ENCODE measurements at regions not wholly inside any gene's neighbourhood (a gene's known extent, or its start where the extent isn't known, plus 50 kb on each side); places are given as distances from the start of the nearest gene placed in this dataset.

DNA sequence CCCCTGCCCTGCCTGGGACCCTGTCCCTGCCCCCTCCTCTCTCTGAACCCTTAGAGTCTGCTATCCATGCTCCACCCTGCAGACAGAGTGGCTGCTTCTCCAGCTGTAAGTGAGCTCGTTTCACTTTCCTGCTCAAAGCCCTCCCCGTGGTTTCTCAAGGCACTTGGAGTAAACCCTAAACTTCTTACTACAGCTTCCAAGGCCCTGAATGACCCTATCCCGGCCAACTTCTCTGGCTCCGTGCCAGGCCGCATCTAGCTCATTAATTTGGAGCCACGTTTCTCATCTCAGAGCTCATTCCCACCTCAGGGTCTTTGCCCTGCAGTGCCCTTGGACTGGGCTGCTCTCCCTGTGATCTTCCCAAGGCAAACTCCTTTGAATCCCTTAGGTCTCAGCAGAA lies 235.1 kb upstream of the RUNX1 start:
- H3K9me2 ChIP-seq (ENCODE audit: insufficient read depth, low read length): no peaks in the 10 kb centered on the region
- no peak overlapping the region for H3K4me3 ChIP-seq (ENCODE audit: low read depth, low read length, poor library complexity, severe bottlenecking)
- POLR2A ChIA-PET: interaction anchor here (1.0 kb wide), 1 partner anchor 394 kb away, joined by 3 read pairs; no protein-coding TSS in a partner anchor
- CTCF ChIA-PET (ENCODE audit: unreplicated experiment): no interaction called here
- H3K27ac ChIP-seq (ENCODE audit: low read depth, low read length, poor library complexity, severe bottlenecking): no peak overlapping the region
- TF ChIP-seq EZH2phosphoT487 (IDR thresholded peaks at IDR 0.05; ENCODE audit: borderline replicate concordance, low read depth, low read length): no peak
- TF ChIP-seq, protein P1, sequence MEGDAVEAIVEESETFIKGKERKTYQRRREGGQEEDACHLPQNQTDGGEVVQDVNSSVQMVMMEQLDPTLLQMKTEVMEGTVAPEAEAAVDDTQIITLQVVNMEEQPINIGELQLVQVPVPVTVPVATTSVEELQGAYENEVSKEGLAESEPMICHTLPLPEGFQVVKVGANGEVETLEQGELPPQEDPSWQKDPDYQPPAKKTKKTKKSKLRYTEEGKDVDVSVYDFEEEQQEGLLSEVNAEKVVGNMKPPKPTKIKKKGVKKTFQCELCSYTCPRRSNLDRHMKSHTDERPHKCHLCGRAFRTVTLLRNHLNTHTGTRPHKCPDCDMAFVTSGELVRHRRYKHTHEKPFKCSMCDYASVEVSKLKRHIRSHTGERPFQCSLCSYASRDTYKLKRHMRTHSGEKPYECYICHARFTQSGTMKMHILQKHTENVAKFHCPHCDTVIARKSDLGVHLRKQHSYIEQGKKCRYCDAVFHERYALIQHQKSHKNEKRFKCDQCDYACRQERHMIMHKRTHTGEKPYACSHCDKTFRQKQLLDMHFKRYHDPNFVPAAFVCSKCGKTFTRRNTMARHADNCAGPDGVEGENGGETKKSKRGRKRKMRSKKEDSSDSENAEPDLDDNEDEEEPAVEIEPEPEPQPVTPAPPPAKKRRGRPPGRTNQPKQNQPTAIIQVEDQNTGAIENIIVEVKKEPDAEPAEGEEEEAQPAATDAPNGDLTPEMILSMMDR (conservative IDR thresholded peaks at IDR 0.05; ENCODE audit: low read length): no peak
- no peaks in the 10 kb centered on the region for H3K4me1 ChIP-seq (ENCODE audit: insufficient read depth, low read length, poor library complexity, severe bottlenecking)
- no peaks in the 10 kb centered on the region for H4K20me1 ChIP-seq (ENCODE audit: insufficient read depth, low read length)
- DNase-seq (ENCODE audit: low spot score): no peak
- no peak overlapping the region for H3K4me2 ChIP-seq (ENCODE audit: low read length)
- no peak overlapping the region for H2AFZ ChIP-seq (ENCODE audit: low read length)
- H3K36me3 ChIP-seq (ENCODE audit: insufficient read depth, low read length): no peaks in the 10 kb centered on the region
- BruUV-seq (replicated peaks): no TSS peak
- H3K9me3 ChIP-seq (ENCODE audit: low read length): 0 out of 2 replicates have a peak, but pooled peaks cover 1% of the 10 kb centered on the region
- no peaks in the 10 kb centered on the region for H3K79me2 ChIP-seq (ENCODE audit: insufficient read depth, low read depth, low read length)
- intact Hi-C loops (cut with micrococcal nuclease; ENCODE audit: unreplicated experiment): no loop called here

DNA sequence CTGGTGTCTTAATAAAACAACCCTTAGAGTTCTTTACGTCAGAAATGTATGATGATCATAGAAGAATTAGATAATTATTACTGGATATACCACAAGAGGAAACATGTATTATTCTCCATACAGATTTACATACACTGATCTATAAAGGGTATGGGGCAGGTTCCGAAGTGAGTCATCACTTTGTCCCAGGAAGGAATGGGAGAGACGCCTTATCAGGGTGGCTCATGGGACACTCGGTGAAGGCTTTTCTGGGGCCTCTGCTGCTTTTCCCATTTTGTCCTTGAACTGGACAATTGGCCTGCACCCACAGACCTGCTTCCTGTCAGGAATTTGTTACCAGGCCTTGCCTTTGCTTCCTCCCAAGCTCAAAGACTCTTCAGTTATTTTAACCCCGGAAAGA lies 233.8 kb upstream of the RUNX1 start:
- Histone ChIP-seq H3K4me1 (ENCODE audit: insufficient read depth, low read length, poor library complexity, severe bottlenecking) (no peaks in the 10 kb centered on the region), H3K36me3 (ENCODE audit: insufficient read depth, low read length) (no peaks in the 10 kb centered on the region), H3K27ac (ENCODE audit: low read depth, low read length, poor library complexity, severe bottlenecking) (no peak overlapping the region), H2AFZ (ENCODE audit: low read length) (no peak overlapping the region), H3K9me2 (ENCODE audit: insufficient read depth, low read length) (no peaks in the 10 kb centered on the region), H3K9me3 (ENCODE audit: low read length) (peaks cover 5% of the 10 kb centered on the region; the same call in 1 of the 2 replicates), H4K20me1 (ENCODE audit: insufficient read depth, low read length) (no peaks in the 10 kb centered on the region), H3K79me2 (ENCODE audit: insufficient read depth, low read depth, low read length) (no peaks in the 10 kb centered on the region), H3K4me3 (ENCODE audit: low read depth, low read length, poor library complexity, severe bottlenecking) (no peak overlapping the region), H3K4me2 (ENCODE audit: low read length) (no peak overlapping the region)
- TF ChIP-seq, protein P1 (conservative IDR thresholded peaks at IDR 0.05; ENCODE audit: low read length): no peak
- no peak for TF ChIP-seq EZH2phosphoT487 (IDR thresholded peaks at IDR 0.05; ENCODE audit: borderline replicate concordance, low read depth, low read length)
- no TSS peak for BruUV-seq (replicated peaks)
- DNase-seq (ENCODE audit: low spot score): no peak
- ChIA-PET CTCF (ENCODE audit: unreplicated experiment) (no interaction called here), POLR2A (no interaction called here)
- intact Hi-C loops (cut with micrococcal nuclease; ENCODE audit: unreplicated experiment): no loop called here

DNA sequence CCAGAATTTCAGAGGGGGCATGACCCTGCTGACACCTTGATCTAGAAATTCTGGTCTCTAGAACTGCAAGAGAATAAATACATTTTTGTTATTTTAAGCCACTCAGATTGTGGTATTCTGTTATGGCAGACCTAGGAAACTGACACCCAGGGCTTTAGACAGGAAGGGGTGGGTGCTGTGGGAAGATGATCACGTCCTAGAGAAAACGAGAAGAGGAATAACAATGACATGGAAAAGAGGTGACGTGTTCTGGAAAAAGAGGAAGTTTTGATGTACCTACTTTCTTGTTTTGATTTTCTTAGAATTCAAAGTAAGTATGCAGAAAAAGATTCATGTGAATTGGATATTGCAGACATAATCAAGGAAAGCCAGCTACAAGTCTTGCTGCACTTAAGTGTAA lies 232.9 kb upstream of the RUNX1 start:
- Histone ChIP-seq H3K9me3 (ENCODE audit: low read length) (peaks cover 5% of the 10 kb centered on the region; the same call in 1 of the 2 replicates), H4K20me1 (ENCODE audit: insufficient read depth, low read length) (no peaks in the 10 kb centered on the region), H2AFZ (ENCODE audit: low read length) (no peak overlapping the region), H3K79me2 (ENCODE audit: insufficient read depth, low read depth, low read length) (no peaks in the 10 kb centered on the region), H3K27ac (ENCODE audit: low read depth, low read length, poor library complexity, severe bottlenecking) (no peak overlapping the region), H3K4me1 (ENCODE audit: insufficient read depth, low read length, poor library complexity, severe bottlenecking) (no peaks in the 10 kb centered on the region), H3K4me2 (ENCODE audit: low read length) (no peak overlapping the region), H3K9me2 (ENCODE audit: insufficient read depth, low read length) (no peaks in the 10 kb centered on the region), H3K36me3 (ENCODE audit: insufficient read depth, low read length) (no peaks in the 10 kb centered on the region), H3K4me3 (ENCODE audit: low read depth, low read length, poor library complexity, severe bottlenecking) (no peak overlapping the region)
- no TSS peak for BruUV-seq (replicated peaks)
- ChIA-PET CTCF (ENCODE audit: unreplicated experiment) (no interaction called here), POLR2A (no interaction called here)
- no peak for TF ChIP-seq EZH2phosphoT487 (IDR thresholded peaks at IDR 0.05; ENCODE audit: borderline replicate concordance, low read depth, low read length)
- TF ChIP-seq, protein P1 (conservative IDR thresholded peaks at IDR 0.05; ENCODE audit: low read length): no peak
- intact Hi-C loops (cut with micrococcal nuclease; ENCODE audit: unreplicated experiment): no loop called here
- DNase-seq (ENCODE audit: low spot score): no peak

All from OCI-LY7 (cell line).